HepG2 (cell line): ENCODE measurements at regions not wholly inside any gene's neighbourhood (a gene's known extent, or its start where the extent isn't known, plus 50 kb on each side); places are given as distances from the start of the nearest gene placed in this dataset.

Source experiments
- ATAC-seq: fragments of 200-7000 bp; cut with Tn5 transposase; 3 replicates; pipeline ENCODE4 v1.9.1; 2020; ENCODE audit warnings: mild to moderate bottlenecking, moderate library complexity
- BruUV-seq: library from RNA; stranded (reverse); fragments of 400-500 nt; replicated peaks from 2 replicates; lab custom pipeline; 2021; lab: Mats Ljungman, UMichigan
- CTCF ChIA-PET: fragments of 300-600 bp; formaldehyde crosslinking; extraction: SDS; loops from one replicate; lab custom pipeline; 2021; ENCODE audit warnings: low total read pairs, inconsistent platforms, low intra/inter-chr PET ratio; lab: Yijun Ruan, JAX
- POLR2A ChIA-PET: fragments of 350-600 bp; sonication (Branson Sonifier 250); formaldehyde crosslinking; loops from one replicate; lab custom pipeline; 2020; ENCODE audit warnings: antibody characterized with exemption, inconsistent platforms; lab: Yijun Ruan, JAX
- DNase-seq: peaks from one replicate; pipeline ENCODE4 v3.0.0-alpha.2; 2015; ENCODE audit warnings: low spot score
- FAIRE-seq: peaks from 3 replicates; lab custom pipeline; 2011; peaks lifted over from hg19 to GRCh38; lab: Jason Lieb, UNC
- H2AFZ ChIP-seq: one replicate; pipeline ENCODE4 v1.6.1; 2011; ENCODE audit warnings: low read length, inconsistent platforms
- H3K27ac ChIP-seq: fragments of 300-600 bp; 3 replicates; pipeline ENCODE4 v1.8.0; 2011; ENCODE audit warnings: mixed run types, mild to moderate bottlenecking, mixed read lengths, low read length, inconsistent platforms; ENCODE audit not compliant: insufficient read depth; ENCODE audit errors: extremely low read length
- H3K27me3 ChIP-seq, 2 experiments: fragments of 200-600 bp in 1 of 2; 2 replicates in 1 of 2; 3 replicates in 1 of 2; pipeline versions ENCODE4 v1.6.0 to v1.8.0; 2011; ENCODE audit warnings: low read length in 2 of 2, mild to moderate bottlenecking in 2 of 2, moderate library complexity in 2 of 2, inconsistent platforms in 1 of 2; ENCODE audit not compliant: insufficient read depth in 2 of 2, control insufficient read depth in 1 of 2
- H3K36me3 ChIP-seq, 2 experiments: fragments of 200-600 bp in 1 of 2; replicated peaks in 1 of 2; 2 replicates in 1 of 2; 3 replicates in 1 of 2; pipeline versions ENCODE4 v1.5.1 to v1.8.0; 2011; ENCODE audit warnings: low read length in 2 of 2, inconsistent platforms in 1 of 2; ENCODE audit not compliant: insufficient read depth in 2 of 2, control insufficient read depth in 1 of 2
- H3K4me1 ChIP-seq: 2 replicates; pipeline ENCODE4 v1.5.1; 2012; ENCODE audit warnings: low read length, inconsistent platforms; ENCODE audit not compliant: insufficient read depth
- H3K4me2 ChIP-seq: 2 replicates; pipeline ENCODE4 v1.6.0; 2011; ENCODE audit warnings: low read depth, low read length, inconsistent platforms
- H3K4me3 ChIP-seq, 3 experiments: fragments of 200-600 bp in 1 of 3; sonication (generic), shearing (Covaris generic) in 1 of 3; replicated peaks in 1 of 3; 2 replicates each; pipeline ENCODE4 v1.5.1; 2011 to 2016; ENCODE audit warnings: low read length in 3 of 3, inconsistent platforms in 2 of 3, low read depth in 2 of 3, mild to moderate bottlenecking in 2 of 3, control low read depth in 1 of 3, mixed read lengths in 1 of 3; ENCODE audit not compliant: insufficient read depth in 1 of 3
- H3K79me2 ChIP-seq: one replicate; pipeline ENCODE4 v1.6.1; 2011; ENCODE audit warnings: low read length, inconsistent platforms; ENCODE audit not compliant: insufficient read depth
- H3K9ac ChIP-seq: 2 replicates; pipeline ENCODE4 v1.6.0; 2011; ENCODE audit warnings: mild to moderate bottlenecking, low read depth, low read length, inconsistent platforms; ENCODE audit not compliant: insufficient read depth
- H3K9me3 ChIP-seq: 2 replicates; pipeline ENCODE4 v1.5.1; 2012; ENCODE audit warnings: mild to moderate bottlenecking, low read length
- H4K20me1 ChIP-seq: 2 replicates; pipeline ENCODE4 v1.6.0; 2011; ENCODE audit warnings: inconsistent platforms, mild to moderate bottlenecking, low read length, moderate library complexity; ENCODE audit not compliant: insufficient read depth
- AGO2 ChIP-seq: fragments of 200-400 bp; formaldehyde crosslinking; optimal IDR thresholded peaks from 2 replicates; pipeline ENCODE3; 2017; ENCODE audit warnings: mild to moderate bottlenecking, low read depth, low read length, moderate library complexity
- FOSL2 ChIP-seq: sonication (generic); formaldehyde crosslinking; IDR thresholded peaks from 2 replicates; pipeline ENCODE4 v1.4.0; 2020; ENCODE audit warnings: missing genetic modification reagents
- LCORL ChIP-seq, 2 experiments: fragments of 450-650 bp in 1 of 2; sonication (generic) in 1 of 2; formaldehyde crosslinking in 1 of 2; IDR thresholded peaks; 2 replicates each; pipeline versions ENCODE4 v1.5.0 to v1.6.1; 2017 to 2020; ENCODE audit warnings: antibody characterized with exemption in 1 of 2, missing genetic modification reagents in 1 of 2
- RARA ChIP-seq: IDR thresholded peaks from 2 replicates; pipeline ENCODE4 v1.6.1; 2016; ENCODE audit warnings: missing genetic modification reagents, missing compliant biosample characterization
- ZC3H4 ChIP-seq: sonication (generic); formaldehyde crosslinking; IDR thresholded peaks from 2 replicates; pipeline ENCODE4 v1.4.0; 2020; ENCODE audit warnings: missing genetic modification reagents, borderline replicate concordance
- ZNF512 ChIP-seq: sonication (generic); formaldehyde crosslinking; IDR thresholded peaks from 2 replicates; pipeline ENCODE4 v1.4.0; 2020; ENCODE audit warnings: mild to moderate bottlenecking, missing genetic modification reagents
- whole genome bisulfite sequencing: methylation state at CpG from one replicate; pipeline ENCODE4 v1.1.6; 2017; ENCODE audit warnings: low lambda C conversion rate; 5-methylcytosine and 5-hydroxymethylcytosine counted together
- in situ Hi-C: cut with HindIII; loops from 2 replicates; pipeline ENCODE4 v1.10.0; 2017; ENCODE audit warnings: low pct_unique_long_range_greater_than_20kb; ENCODE audit not compliant: extremely low pct_ligation_motif_present
- intact Hi-C: fragments of 100-400 bp; cut with micrococcal nuclease; formaldehyde crosslinking; loops from one replicate; pipeline ENCODE4 v1.10.0; 2022; ENCODE audit not compliant: unreplicated experiment
- TF ChIP-seq, protein P1 (sequence below): sonication (generic); formaldehyde crosslinking; IDR thresholded peaks from 2 replicates; pipeline ENCODE4 v1.4.0; 2020; ENCODE audit warnings: missing genetic modification reagents, borderline replicate concordance

GRCh38 chr12:89238593-89238992 lies 113.7 kb downstream of the DUSP6 start:
- Histone ChIP-seq H3K36me3 (no peaks in the 10 kb centered on the region), H4K20me1 (no peaks in the 10 kb centered on the region), H3K79me2 (no peaks in the 10 kb centered on the region), H2AFZ (no peak overlapping the region), H3K4me2 (no peak overlapping the region), H3K27me3 (no peaks in the 10 kb centered on the region), H3K4me3 (no peak overlapping the region), H3K9ac (no peak overlapping the region), H3K4me1 (no peaks in the 10 kb centered on the region), H3K9me3 (no peaks in the 10 kb centered on the region), H3K27ac (no peak overlapping the region)
- ATAC-seq (no peak), FAIRE-seq (no peak), DNase-seq (no peak)
- CTCF ChIA-PET = no interaction called here
- no peak for TF ChIP-seq RARA
- TF ChIP-seq FOSL2 (CRISPR knock-in tag) = no peak
- no peak for TF ChIP-seq LCORL (IDR thresholded peaks at IDR 0.05)
- no peak for TF ChIP-seq LCORL (CRISPR knock-in tag; IDR thresholded peaks at IDR 0.05)
- TF ChIP-seq, protein P1, sequence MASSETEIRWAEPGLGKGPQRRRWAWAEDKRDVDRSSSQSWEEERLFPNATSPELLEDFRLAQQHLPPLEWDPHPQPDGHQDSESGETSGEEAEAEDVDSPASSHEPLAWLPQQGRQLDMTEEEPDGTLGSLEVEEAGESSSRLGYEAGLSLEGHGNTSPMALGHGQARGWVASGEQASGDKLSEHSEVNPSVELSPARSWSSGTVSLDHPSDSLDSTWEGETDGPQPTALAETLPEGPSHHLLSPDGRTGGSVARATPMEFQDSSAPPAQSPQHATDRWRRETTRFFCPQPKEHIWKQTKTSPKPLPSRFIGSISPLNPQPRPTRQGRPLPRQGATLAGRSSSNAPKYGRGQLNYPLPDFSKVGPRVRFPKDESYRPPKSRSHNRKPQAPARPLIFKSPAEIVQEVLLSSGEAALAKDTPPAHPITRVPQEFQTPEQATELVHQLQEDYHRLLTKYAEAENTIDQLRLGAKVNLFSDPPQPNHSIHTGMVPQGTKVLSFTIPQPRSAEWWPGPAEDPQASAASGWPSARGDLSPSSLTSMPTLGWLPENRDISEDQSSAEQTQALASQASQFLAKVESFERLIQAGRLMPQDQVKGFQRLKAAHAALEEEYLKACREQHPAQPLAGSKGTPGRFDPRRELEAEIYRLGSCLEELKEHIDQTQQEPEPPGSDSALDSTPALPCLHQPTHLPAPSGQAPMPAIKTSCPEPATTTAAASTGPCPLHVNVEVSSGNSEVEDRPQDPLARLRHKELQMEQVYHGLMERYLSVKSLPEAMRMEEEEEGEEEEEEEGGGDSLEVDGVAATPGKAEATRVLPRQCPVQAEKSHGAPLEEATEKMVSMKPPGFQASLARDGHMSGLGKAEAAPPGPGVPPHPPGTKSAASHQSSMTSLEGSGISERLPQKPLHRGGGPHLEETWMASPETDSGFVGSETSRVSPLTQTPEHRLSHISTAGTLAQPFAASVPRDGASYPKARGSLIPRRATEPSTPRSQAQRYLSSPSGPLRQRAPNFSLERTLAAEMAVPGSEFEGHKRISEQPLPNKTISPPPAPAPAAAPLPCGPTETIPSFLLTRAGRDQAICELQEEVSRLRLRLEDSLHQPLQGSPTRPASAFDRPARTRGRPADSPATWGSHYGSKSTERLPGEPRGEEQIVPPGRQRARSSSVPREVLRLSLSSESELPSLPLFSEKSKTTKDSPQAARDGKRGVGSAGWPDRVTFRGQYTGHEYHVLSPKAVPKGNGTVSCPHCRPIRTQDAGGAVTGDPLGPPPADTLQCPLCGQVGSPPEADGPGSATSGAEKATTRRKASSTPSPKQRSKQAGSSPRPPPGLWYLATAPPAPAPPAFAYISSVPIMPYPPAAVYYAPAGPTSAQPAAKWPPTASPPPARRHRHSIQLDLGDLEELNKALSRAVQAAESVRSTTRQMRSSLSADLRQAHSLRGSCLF (CRISPR knock-in tag) = no peak
- TF ChIP-seq ZNF512 (CRISPR knock-in tag) = no peak
- no peak for TF ChIP-seq AGO2
- TF ChIP-seq ZC3H4 (CRISPR knock-in tag) = no peak
- intact Hi-C loops = no loop called here
- WGBS = 10% methylated on average over 2 of the region's 2 CpGs
- BruUV-seq = no TSS peak
- POLR2A ChIA-PET = no interaction called here
- in situ Hi-C loops = no loop called here
